Neural crest cell (in vitro differentiated cells): ENCODE measurements at regions not wholly inside any gene's neighbourhood (a gene's known extent, or its start where the extent isn't known, plus 50 kb on each side); places are given as distances from the start of the nearest gene placed in this dataset.

Experiments used
- DNase-seq: peaks from one replicate; pipeline ENCODE4 v3.0.0; 2021; ENCODE audit warnings: low read depth, mixed read lengths, low spot score
- H3K27ac Mint-ChIP-seq: one replicate; pipeline ENCODE4 v1.8.0; 2021; ENCODE audit warnings: mild to moderate bottlenecking, mixed read lengths; ENCODE audit not compliant: unreplicated experiment
- H3K27me3 Mint-ChIP-seq: 2 replicates; pipeline ENCODE4 v1.8.0; 2021; ENCODE audit warnings: low read depth, mild to moderate bottlenecking, mixed read lengths
- H3K36me3 Mint-ChIP-seq: 2 replicates; pipeline ENCODE4 v1.8.0; 2021; ENCODE audit warnings: low read depth, mild to moderate bottlenecking, mixed read lengths
- H3K4me1 Mint-ChIP-seq: 2 replicates; pipeline ENCODE4 v1.8.0; 2021; ENCODE audit warnings: mixed read lengths
- H3K4me3 Mint-ChIP-seq: one replicate; pipeline ENCODE4 v1.8.0; 2021; ENCODE audit warnings: mild to moderate bottlenecking, mixed read lengths
- H3K9me3 Mint-ChIP-seq: 2 replicates; pipeline ENCODE4 v1.8.0; 2021; ENCODE audit warnings: mixed read lengths
- TF ChIP-seq, protein P1 (sequence below): fragments of 200-600 bp; sonication (generic); conservative IDR thresholded peaks from 2 replicates; pipeline ENCODE4 v1.5.0; 2021; ENCODE audit warnings: antibody characterized with exemption, mild to moderate bottlenecking

GRCh38 chr6:21323577-21323976 lies 270.0 kb upstream of the SOX4 start:
- H3K36me3 Mint-ChIP-seq: peaks cover 3% of the 10 kb centered on the region
- TF ChIP-seq, protein P1, sequence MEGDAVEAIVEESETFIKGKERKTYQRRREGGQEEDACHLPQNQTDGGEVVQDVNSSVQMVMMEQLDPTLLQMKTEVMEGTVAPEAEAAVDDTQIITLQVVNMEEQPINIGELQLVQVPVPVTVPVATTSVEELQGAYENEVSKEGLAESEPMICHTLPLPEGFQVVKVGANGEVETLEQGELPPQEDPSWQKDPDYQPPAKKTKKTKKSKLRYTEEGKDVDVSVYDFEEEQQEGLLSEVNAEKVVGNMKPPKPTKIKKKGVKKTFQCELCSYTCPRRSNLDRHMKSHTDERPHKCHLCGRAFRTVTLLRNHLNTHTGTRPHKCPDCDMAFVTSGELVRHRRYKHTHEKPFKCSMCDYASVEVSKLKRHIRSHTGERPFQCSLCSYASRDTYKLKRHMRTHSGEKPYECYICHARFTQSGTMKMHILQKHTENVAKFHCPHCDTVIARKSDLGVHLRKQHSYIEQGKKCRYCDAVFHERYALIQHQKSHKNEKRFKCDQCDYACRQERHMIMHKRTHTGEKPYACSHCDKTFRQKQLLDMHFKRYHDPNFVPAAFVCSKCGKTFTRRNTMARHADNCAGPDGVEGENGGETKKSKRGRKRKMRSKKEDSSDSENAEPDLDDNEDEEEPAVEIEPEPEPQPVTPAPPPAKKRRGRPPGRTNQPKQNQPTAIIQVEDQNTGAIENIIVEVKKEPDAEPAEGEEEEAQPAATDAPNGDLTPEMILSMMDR: no peak
- no peak overlapping the region for H3K4me3 Mint-ChIP-seq
- peaks cover 10% of the 10 kb centered on the region for H3K4me1 Mint-ChIP-seq
- no peaks in the 10 kb centered on the region for H3K27me3 Mint-ChIP-seq
- DNase-seq: no peak
- no peak overlapping the region for H3K27ac Mint-ChIP-seq
- H3K9me3 Mint-ChIP-seq: peaks cover 3% of the 10 kb centered on the region

DNA sequence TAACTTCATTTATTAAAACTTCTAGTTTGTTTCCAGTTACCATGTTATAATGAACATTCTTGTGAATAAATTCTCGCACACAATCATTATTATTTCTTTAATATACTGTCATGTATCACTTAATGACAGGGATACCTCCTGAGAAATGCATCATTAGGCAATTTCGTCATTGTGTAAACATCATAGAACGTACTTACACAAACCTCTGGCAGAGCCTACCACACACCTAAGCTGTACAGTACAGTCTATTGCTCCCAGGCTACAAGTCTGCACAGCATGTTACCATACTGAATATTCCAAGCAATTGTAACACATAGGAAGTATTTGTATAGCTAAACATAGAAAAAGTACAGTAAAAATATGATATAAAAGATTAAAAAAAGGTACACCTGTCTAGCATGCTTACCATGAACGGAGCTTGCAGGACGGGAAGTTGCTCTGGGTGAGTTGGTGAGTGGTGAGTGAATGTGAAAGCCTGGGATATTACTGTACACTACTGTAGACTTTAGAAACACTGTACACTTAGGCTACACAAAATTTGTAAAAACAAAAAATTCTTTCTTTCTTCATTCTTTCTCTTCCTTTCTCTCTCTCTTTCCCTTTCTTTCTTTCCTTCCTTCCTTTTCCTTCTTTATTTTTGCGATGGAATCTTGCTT lies 268.2 kb upstream of the SOX4 start:
- peaks cover 15% of the 10 kb centered on the region for H3K4me1 Mint-ChIP-seq
- H3K27ac Mint-ChIP-seq: peak overlapping the region; percentile 7
- DNase-seq: no peak
- H3K4me3 Mint-ChIP-seq: no peak overlapping the region
- TF ChIP-seq, protein P1: no peak
- H3K9me3 Mint-ChIP-seq: no peaks in the 10 kb centered on the region
- H3K36me3 Mint-ChIP-seq: no peaks in the 10 kb centered on the region
- H3K27me3 Mint-ChIP-seq: no peaks in the 10 kb centered on the region

GRCh38 chr6:21327326-21328112 lies 266.0 kb upstream of the SOX4 start:
- Mint-ChIP-seq H3K4me1 (peaks cover 15% of the 10 kb centered on the region), H3K27me3 (no peaks in the 10 kb centered on the region), H3K36me3 (no peaks in the 10 kb centered on the region), H3K9me3 (peaks cover 2% of the 10 kb centered on the region), H3K27ac (no peak overlapping the region), H3K4me3 (no peak overlapping the region)
- TF ChIP-seq, protein P1: no peak
- no peak for DNase-seq

DNA sequence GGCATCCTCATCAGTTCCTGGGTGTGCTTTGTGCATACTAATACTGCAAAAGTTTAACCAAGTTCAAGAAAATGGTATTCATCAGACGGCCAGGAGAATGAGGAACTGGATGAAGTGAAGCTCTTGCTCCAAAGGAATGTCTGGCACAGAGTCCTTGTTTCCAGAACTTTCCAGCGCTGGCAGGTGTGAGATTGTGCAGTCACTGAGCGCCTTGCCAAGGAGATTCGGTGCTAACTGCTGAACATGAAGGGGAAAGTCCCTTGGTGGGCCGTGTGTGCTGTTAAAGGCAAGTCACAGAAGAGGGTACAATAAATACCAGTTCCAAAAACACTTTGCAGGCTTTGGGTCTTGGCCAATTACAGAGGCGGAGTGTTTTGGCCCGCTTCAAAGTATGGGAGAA lies 262.3 kb upstream of the SOX4 start:
- Mint-ChIP-seq H3K27ac (no peak overlapping the region), H3K36me3 (no peaks in the 10 kb centered on the region)

DNA sequence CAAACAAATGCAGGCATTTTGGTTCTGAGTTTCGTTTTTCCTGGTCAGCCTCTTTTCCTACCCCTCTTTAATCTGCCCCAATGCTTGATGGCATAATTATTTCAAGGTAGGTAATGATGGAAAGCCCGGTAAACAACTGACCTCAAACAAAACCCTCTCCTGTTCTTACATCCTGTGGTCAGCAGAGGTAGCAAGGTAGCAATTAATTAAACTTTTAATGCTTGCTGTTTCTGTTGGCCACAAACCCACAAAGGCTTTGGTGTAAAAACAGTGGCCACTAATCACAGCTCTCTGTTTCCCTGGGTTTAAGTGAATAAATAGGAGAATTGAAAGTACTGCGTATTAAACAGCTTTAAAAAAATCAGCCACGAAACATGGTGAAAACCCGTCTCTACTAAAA lies 261.5 kb upstream of the SOX4 start:
- Mint-ChIP-seq H3K4me1 (peaks cover 13% of the 10 kb centered on the region), H3K36me3 (no peaks in the 10 kb centered on the region), H3K27ac (no peak overlapping the region), H3K9me3 (peaks cover 2% of the 10 kb centered on the region), H3K4me3 (no peak overlapping the region), H3K27me3 (no peaks in the 10 kb centered on the region)
- DNase-seq: no peak
- TF ChIP-seq, protein P1: no peak

More for the DNA sequence above, 262.3 kb upstream of the SOX4 start:
- Mint-ChIP-seq H3K27me3 (no peaks in the 10 kb centered on the region), H3K4me1 (peaks cover 15% of the 10 kb centered on the region), H3K4me3 (no peak overlapping the region), H3K9me3 (peaks cover 2% of the 10 kb centered on the region)
- no peak for DNase-seq
- TF ChIP-seq, protein P1: no peak
